Esophagus muscularis mucosa (tissue), 4 donors: ENCODE measurements at regions not wholly inside any gene's neighbourhood (a gene's known extent, or its start where the extent isn't known, plus 50 kb on each side); places are given as distances from the start of the nearest gene placed in this dataset.

Experiments used
- EP300 ChIP-seq: sonication (generic); formaldehyde crosslinking; IDR thresholded peaks from one replicate; pipeline ENCODE4 v1.6.1; 2017; ENCODE audit warnings: antibody characterized with exemption
- POLR2A ChIP-seq: fragments of 450-650 bp; IDR thresholded peaks from one replicate; pipeline ENCODE4 v1.6.1; 2017; ENCODE audit warnings: antibody characterized with exemption, moderate library complexity, mild to moderate bottlenecking, low read depth
- POLR2AphosphoS5 ChIP-seq, 2 donors: sonication (generic); formaldehyde crosslinking; IDR thresholded peaks; one replicate each; pipeline ENCODE4 v1.6.1; 2017; ENCODE audit warnings: antibody characterized with exemption in 2 of 2
- TF ChIP-seq, protein P1 (sequence below), 3 experiments: fragments of 200-600 bp in 2 of 3; fragments of 450-650 bp in 1 of 3; sonication (generic) in 2 of 3; IDR thresholded peaks; one replicate each; pipeline ENCODE4 v1.5.1; 2017 to 2019; ENCODE audit warnings: antibody characterized with exemption in 3 of 3, mild to moderate bottlenecking in 2 of 3, moderate library complexity in 1 of 3

DNA sequence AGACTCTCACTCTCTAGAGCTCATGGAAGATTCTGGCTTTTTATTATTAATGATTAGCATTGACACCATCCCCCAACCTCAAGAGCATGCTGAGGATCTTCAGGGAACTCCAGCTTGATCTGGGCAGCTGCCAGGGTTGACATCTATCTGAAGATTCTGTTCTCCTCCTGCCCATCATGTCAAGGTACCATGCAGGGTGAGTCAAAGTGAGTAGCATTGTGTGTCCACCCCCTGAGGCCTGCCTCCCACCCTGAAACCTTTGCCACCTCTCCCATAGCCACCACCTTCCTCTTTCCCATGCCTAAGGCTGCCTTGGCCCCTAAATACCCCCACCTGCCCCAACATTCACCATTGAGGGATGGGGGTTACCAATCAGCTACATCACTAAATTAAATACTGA, 70.1 kb upstream of the SLCO3A1 start:
- TF ChIP-seq EP300 (no peak), POLR2AphosphoS5 (IDR thresholded peaks at IDR 0.05) (no peak), POLR2A (no peak)
- TF ChIP-seq, protein P1, sequence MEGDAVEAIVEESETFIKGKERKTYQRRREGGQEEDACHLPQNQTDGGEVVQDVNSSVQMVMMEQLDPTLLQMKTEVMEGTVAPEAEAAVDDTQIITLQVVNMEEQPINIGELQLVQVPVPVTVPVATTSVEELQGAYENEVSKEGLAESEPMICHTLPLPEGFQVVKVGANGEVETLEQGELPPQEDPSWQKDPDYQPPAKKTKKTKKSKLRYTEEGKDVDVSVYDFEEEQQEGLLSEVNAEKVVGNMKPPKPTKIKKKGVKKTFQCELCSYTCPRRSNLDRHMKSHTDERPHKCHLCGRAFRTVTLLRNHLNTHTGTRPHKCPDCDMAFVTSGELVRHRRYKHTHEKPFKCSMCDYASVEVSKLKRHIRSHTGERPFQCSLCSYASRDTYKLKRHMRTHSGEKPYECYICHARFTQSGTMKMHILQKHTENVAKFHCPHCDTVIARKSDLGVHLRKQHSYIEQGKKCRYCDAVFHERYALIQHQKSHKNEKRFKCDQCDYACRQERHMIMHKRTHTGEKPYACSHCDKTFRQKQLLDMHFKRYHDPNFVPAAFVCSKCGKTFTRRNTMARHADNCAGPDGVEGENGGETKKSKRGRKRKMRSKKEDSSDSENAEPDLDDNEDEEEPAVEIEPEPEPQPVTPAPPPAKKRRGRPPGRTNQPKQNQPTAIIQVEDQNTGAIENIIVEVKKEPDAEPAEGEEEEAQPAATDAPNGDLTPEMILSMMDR (IDR thresholded peaks at IDR 0.05) = no peak
